ENCODE measurements at regions not wholly inside any gene's neighbourhood (a gene's known extent, or its start where the extent isn't known, plus 50 kb on each side); places are given as distances from the start of the nearest gene placed in this dataset.

DNA sequence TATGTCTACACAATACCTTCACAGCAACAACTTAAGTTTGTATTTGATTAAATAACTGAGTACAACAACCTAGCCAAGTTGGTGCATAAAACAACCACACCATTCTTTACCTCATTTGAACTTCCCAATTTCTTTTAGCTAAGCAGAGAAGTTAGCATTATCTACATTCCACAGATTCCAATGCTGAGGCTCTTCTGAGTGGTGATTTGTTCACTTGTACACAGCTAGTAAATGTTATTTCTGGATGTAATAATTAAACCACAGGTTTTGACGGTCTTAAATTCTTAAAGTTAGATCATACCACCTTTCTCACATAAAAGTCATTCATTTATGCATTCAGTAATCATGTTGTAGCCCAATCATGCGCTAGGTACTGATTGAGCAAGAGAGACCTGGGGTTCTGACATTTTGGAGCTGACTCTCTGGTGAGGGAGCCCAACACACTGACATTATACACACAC is 102.5 kb downstream of the SST start:
- Mint-ChIP-seq H3K27ac (ENCODE audit: unreplicated experiment) (peak overlapping the region; percentile 78), H3K9me3 (ENCODE audit: unreplicated experiment) (peaks cover 14% of the 10 kb centered on the region), H3K4me3 (ENCODE audit: unreplicated experiment) (peak overlapping the region; percentile 47), H3K27me3 (ENCODE audit: insufficient read depth, unreplicated experiment) (no peaks in the 10 kb centered on the region), H3K36me3 (ENCODE audit: insufficient read depth, unreplicated experiment) (no peaks in the 10 kb centered on the region), H3K4me1 (ENCODE audit: low read depth, unreplicated experiment) (peaks cover 40% of the 10 kb centered on the region)
- POLR2A ChIA-PET, result no interaction called here
- Histone ChIP-seq H3K27me3 (replicated peaks; ENCODE audit: control insufficient read depth, insufficient read depth, low read length) (no peaks in the 10 kb centered on the region), H3K4me3 (ENCODE audit: low read depth, low read length) (no peak overlapping the region), H3K36me3 (ENCODE audit: control insufficient read depth, insufficient read depth, low read length) (no peaks in the 10 kb centered on the region), H3K4me1 (peaks cover 38% of the 10 kb centered on the region), H3K9me3 (no peaks in the 10 kb centered on the region)
- intact Hi-C loops (cut with micrococcal nuclease; ENCODE audit: unreplicated experiment), result no loop called here
- TF ChIP-seq, protein P1, sequence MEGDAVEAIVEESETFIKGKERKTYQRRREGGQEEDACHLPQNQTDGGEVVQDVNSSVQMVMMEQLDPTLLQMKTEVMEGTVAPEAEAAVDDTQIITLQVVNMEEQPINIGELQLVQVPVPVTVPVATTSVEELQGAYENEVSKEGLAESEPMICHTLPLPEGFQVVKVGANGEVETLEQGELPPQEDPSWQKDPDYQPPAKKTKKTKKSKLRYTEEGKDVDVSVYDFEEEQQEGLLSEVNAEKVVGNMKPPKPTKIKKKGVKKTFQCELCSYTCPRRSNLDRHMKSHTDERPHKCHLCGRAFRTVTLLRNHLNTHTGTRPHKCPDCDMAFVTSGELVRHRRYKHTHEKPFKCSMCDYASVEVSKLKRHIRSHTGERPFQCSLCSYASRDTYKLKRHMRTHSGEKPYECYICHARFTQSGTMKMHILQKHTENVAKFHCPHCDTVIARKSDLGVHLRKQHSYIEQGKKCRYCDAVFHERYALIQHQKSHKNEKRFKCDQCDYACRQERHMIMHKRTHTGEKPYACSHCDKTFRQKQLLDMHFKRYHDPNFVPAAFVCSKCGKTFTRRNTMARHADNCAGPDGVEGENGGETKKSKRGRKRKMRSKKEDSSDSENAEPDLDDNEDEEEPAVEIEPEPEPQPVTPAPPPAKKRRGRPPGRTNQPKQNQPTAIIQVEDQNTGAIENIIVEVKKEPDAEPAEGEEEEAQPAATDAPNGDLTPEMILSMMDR (IDR thresholded peaks at IDR 0.05; ENCODE audit: insufficient read depth in 1 of 2, low read depth in 1 of 2, low read length in 1 of 2, severe bottlenecking in 1 of 2, unreplicated experiment in 1 of 2), result no peak
- CTCF ChIA-PET, result interaction anchor here (0.8 to 1.3 kb wide), 3 partner anchors 112 to 248 kb away, joined by 4 to 5 read pairs (median 5); no protein-coding TSS in a partner anchor
- peak in 1 of 2 experiments; percentile 35 for DNase-seq
- no TSS peak for BruUV-seq (replicated peaks)

DNA sequence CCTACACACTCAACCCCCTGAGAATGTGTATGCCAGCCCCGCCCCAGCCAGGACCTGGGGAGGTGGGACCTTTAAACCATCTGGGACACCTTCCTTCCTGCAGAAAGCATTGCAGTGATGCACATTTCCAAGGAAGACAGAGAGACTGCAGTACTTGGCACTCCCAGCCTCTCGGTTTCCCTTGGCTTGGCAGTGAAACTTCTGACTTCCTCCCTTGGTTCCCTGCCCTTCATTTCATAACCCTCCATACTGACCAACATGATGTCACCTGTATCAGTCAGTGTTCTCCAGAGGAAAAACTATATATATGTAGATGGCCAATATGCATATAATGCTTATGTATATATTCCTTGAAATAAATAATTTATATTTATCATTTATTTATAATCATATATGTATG is 103.2 kb downstream of the SST start:
- intact Hi-C loops (cut with micrococcal nuclease; ENCODE audit: unreplicated experiment), result no loop called here
- H3K36me3 Mint-ChIP-seq (ENCODE audit: insufficient read depth, unreplicated experiment), result no peaks in the 10 kb centered on the region
- peaks cover 40% of the 10 kb centered on the region for H3K4me1 Mint-ChIP-seq (ENCODE audit: low read depth, unreplicated experiment)

DNA sequence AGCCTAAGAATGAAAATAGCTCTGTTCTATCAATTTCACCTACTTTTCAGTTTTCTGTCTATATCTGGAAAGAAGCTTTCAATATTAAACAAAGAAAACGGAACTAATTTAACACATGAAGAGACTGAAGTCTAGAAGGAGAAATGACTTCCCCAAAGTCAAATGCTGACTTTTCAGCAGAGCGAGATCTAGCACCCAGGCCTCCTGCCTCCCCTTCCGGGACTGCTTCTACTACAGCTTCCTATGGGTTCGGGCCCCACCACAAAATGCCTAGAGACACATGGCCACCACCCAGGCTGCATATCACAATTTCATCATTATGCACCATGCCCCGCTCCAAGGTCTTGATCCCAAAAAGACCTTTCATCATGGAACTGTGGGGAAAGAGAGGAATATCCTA is 104.5 kb downstream of the SST start:
- peaks cover 14% of the 10 kb centered on the region for H3K9me3 Mint-ChIP-seq (ENCODE audit: unreplicated experiment)
- peaks cover 40% of the 10 kb centered on the region for H3K4me1 Mint-ChIP-seq (ENCODE audit: low read depth, unreplicated experiment)
- DNase-seq, result no peak
- TF ChIP-seq, protein P1 (IDR thresholded peaks at IDR 0.05; ENCODE audit: insufficient read depth in 1 of 2, low read depth in 1 of 2, low read length in 1 of 2, severe bottlenecking in 1 of 2, unreplicated experiment in 1 of 2), result no peak
- no peaks in the 10 kb centered on the region for H3K36me3 Mint-ChIP-seq (ENCODE audit: insufficient read depth, unreplicated experiment)
- ChIA-PET CTCF (no interaction called here), POLR2A (no interaction called here)
- Histone ChIP-seq H3K27me3 (replicated peaks; ENCODE audit: control insufficient read depth, insufficient read depth, low read length) (no peaks in the 10 kb centered on the region), H3K4me1 (peaks cover 33% of the 10 kb centered on the region), H3K36me3 (ENCODE audit: control insufficient read depth, insufficient read depth, low read length) (no peaks in the 10 kb centered on the region), H3K4me3 (ENCODE audit: low read depth, low read length) (no peak overlapping the region), H3K9me3 (no peaks in the 10 kb centered on the region)
- BruUV-seq (replicated peaks), result no TSS peak
- H3K27me3 Mint-ChIP-seq (ENCODE audit: insufficient read depth, unreplicated experiment), result no peaks in the 10 kb centered on the region
- intact Hi-C loops (cut with micrococcal nuclease; ENCODE audit: unreplicated experiment), result no loop called here
- H3K27ac Mint-ChIP-seq (ENCODE audit: unreplicated experiment), result peak overlapping the region; percentile 78
- no peak overlapping the region for H3K4me3 Mint-ChIP-seq (ENCODE audit: unreplicated experiment)

More for the DNA sequence above, 103.2 kb downstream of the SST start:
- peak overlapping the region; percentile 78 for H3K27ac Mint-ChIP-seq (ENCODE audit: unreplicated experiment)
- H3K9me3 Mint-ChIP-seq (ENCODE audit: unreplicated experiment), result peaks cover 14% of the 10 kb centered on the region
- no TSS peak for BruUV-seq (replicated peaks)
- POLR2A ChIA-PET, result no interaction called here
- H3K27me3 ChIP-seq (replicated peaks; ENCODE audit: control insufficient read depth, insufficient read depth, low read length), result no peaks in the 10 kb centered on the region
- CTCF ChIA-PET, result interaction anchor here (1.3 kb wide), 1 partner anchor 112 kb away, joined by 4 read pairs; no protein-coding TSS in a partner anchor
- no peaks in the 10 kb centered on the region for H3K9me3 ChIP-seq
- H3K27me3 Mint-ChIP-seq (ENCODE audit: insufficient read depth, unreplicated experiment), result no peaks in the 10 kb centered on the region
- no peaks in the 10 kb centered on the region for H3K36me3 ChIP-seq (ENCODE audit: control insufficient read depth, insufficient read depth, low read length)
- H3K4me3 Mint-ChIP-seq (ENCODE audit: unreplicated experiment), result no peak overlapping the region
- H3K4me3 ChIP-seq (ENCODE audit: low read depth, low read length), result no peak overlapping the region
- TF ChIP-seq, protein P1 (IDR thresholded peaks at IDR 0.05; ENCODE audit: insufficient read depth in 1 of 2, low read depth in 1 of 2, low read length in 1 of 2, severe bottlenecking in 1 of 2, unreplicated experiment in 1 of 2), result no peak
- H3K4me1 ChIP-seq, result peaks cover 38% of the 10 kb centered on the region
- DNase-seq, result peak in 1 of 2 experiments; percentile 3
